NCI-H146 (cell line): ENCODE measurements at regions not wholly inside any gene's neighbourhood (a gene's known extent, or its start where the extent isn't known, plus 50 kb on each side); places are given as distances from the start of the nearest gene placed in this dataset.
"Not testable (repeated sequence)": the region's sequence is repeated elsewhere in the genome, so short reads cannot be mapped to it uniquely, and the experiment has no call there.

Source experiments
- DNase-seq: peaks from one replicate; lab custom pipeline; 2025; lab: John Stamatoyannopoulos, UW

DNA sequence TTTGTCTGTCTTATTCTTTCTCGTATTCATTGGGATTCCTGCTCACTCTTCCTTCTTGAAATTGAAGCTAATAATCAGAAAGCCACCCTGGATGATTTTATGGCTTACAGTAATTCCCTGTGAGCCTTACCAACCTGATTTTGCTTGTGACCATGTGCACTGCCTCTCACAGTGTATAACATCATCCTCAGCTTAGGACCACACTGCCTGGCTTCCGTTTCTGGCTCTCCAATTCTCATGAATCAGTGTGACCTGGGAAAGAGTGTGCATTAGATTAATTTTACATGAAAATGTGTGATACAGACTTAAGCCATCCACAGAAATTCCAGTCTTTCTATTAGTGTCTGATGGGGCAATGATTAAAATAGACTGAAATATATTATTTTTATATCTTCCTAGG is 126.8 kb upstream of the DMRT1 start:
- no peak for DNase-seq

DNA sequence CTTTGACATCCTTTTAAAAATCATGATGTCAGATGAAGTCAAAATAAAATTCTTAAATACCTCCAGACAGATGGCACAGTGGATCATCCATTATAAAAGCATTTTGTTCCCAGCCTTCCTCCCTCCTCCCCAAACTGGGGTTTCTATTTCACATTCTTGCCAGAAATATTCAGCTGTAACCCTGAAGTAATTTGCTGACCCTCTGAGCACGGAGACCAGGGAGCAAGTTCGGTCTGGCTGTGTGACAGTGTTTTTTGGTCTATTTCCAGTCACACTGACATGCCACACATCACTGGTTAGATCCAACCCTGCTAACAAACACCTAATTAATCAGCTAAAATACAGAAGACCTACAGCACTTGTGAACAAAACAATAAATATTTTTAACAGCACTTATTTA is 126.2 kb upstream of the DMRT1 start:
- no peak for DNase-seq

DNA sequence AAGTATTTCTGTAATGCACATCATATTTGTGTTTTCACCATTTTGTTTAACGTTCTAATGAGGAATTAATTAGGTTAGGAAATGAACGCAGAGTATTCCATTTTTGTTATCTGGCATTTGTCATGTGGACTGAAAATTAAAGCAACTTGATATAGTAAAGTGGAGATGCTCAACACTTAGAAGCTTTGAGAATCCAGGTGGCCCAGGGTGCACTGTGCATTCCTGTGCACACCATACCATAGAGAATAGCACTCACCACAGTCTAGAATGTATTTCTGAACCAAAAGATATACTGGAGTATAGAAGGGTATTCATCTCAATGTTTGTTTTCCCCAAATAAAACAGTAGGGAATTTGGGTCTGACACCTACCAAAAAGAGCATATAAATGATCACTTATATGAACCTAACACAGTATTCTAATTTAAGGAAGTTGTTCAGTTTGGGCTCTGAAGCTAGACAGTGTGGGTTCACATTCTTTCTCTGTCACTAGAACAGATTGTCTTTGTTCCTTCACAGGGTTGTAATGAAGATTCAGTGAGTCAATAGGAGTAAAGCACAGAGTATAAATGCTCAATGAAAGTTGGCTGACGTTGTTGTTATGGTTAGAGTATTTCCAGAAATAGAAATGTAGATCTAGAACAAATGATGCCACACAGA is 125.6 kb upstream of the DMRT1 start:
- DNase-seq = no peak

DNA sequence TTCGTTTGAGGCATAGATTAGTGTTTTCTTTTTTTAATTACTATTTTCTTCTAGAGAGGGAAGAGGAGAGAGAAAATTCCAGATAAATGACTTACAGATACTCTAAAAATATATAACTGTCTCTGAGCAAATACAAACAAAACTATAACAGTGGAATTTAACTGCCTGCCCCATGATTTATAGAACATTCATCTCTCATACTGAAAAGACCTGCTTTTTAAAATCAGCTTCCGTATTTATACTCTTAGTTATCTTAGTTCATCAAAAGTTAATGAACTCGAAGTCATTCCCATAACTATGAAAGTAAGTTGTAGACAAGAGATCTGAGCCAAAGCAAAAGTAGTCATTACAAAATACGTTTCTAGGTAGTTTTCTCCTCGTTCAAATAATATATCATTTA is 123.8 kb upstream of the DMRT1 start:
- DNase-seq = no peak

DNA sequence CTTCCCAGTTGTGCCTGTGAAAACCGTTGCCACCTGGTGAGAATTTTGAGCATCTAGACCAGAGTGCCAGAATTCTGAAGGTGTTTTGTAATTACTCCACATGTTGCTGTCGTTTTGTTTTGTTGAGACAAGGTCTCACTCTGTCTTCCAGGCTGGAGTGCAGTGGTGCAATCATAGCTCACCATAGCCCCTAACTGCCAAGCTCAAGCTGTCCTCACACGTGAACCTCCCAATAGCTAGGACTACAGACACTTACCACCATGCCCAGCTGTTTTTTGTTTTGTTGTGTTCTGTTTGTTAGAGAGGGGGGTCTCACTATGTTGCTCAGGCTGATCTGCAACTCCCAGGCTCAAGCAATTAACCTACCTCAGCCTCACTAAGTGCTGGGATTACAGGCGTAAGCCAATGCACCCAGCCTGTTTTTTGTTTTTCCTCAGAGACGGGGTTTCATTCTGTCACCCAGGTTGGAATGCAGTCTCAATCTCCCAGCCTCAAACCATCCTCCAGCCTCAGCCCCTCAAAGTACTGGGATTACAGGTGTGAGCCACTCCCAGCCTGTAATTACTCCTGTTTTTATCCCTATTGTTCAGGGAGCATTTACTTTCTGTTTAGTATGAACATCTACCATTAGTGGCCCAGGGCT is 121.1 kb upstream of the DMRT1 start:
- no peak for DNase-seq

DNA sequence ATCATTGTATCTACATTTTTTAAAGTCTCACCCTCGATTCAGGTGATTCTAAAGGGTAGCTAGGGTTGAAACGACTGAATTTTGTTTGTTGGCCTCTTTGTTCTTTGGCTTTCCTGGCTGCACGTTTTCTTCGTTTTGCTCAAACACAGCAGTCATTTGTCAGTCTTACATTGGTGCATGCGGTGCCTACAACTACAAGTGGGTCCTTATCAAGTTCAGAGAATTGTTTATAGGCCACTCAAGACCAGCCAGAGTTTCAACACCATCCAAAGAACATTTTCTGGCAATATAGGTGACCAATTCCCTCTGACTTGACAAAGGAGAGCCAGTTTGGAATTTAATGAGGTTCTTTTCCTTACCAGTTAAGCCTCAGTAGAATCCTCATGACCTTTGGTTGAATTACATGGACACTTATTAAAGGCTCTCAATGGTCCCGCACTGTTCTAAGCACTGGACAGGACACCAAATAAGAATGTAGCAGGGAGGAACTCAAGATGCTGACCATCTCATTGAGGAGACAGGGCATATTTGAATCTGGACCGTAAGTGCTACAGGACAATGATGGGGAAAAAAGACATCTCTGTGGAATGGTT is 119.0 kb upstream of the DMRT1 start:
- DNase-seq = no peak

DNA sequence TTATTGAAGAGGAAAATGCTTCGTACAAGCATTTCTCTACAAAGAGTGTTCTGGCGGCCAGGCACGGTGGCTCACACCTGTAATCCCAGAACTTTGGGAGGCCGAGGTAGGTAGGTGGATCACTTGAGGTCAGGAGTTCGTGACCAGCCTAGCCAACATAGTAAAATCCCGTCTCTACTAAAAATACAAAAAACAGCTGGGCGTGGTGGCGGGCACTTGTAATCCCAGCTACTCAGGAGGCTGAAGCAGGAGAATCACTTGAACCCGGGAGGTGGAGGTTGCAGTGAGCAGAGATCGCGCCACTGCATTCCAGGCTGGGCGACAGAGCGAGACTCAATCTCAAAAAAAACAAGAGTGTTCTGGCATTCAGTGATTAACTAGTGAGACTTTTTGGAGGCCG is 117.0 kb upstream of the DMRT1 start:
- not testable (repeated sequence) for DNase-seq

DNA sequence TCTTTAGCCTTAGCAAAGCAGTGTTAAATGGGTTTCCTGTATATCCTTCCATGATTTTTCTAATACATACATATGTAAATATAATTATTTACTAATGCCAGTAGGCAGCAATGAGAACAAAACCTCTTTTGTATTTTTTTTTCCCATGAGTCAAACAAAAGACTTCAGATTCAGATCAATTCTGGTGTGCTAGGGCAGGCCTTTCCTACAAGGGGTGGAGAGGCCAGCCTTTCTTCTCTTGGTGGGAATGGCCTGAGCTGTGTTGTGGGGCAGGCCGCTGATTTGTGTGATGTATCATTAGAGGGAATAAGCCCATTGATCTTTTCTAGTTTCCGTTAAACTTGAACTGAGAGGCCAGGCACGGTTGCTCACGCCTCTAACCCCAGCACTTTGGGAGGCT is 115.5 kb upstream of the DMRT1 start:
- no peak for DNase-seq

DNA sequence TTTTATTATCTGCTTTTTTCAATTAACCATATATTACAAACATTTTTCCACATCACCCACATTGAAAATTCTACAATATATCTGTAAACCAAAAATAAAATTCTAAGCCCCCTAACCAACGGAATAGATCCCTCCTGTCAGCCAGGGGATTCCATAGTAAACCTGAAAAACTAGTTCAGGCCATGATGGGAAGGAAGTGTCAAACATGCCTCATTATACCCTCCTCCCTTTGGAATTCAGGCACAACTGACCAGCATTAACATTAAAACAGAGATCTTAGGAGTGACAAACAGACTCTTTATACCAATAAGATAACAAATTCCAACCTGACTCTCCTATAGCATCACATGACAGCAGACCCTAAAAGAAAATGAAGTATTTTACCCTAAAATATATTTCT is 113.7 kb upstream of the DMRT1 start:
- DNase-seq = no peak

DNA sequence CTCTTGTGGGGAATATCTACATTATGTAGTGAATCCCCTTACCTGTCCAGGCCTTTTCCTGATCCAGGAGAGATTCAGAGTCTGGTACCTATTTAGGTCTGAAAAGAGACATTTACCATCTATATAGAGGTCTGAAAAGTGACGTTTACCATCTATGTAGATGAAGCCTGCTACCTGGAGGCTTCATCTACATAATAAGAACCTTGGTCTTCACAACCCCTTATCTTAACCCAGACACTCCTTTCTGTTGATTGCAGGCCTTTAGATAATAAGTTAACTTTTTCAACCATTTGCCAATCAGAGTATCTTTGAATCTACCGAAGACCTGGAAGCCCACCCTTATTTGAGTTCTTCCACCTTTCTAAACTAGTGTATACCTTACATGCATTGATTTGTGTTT is 113.0 kb upstream of the DMRT1 start:
- DNase-seq = no peak

DNA sequence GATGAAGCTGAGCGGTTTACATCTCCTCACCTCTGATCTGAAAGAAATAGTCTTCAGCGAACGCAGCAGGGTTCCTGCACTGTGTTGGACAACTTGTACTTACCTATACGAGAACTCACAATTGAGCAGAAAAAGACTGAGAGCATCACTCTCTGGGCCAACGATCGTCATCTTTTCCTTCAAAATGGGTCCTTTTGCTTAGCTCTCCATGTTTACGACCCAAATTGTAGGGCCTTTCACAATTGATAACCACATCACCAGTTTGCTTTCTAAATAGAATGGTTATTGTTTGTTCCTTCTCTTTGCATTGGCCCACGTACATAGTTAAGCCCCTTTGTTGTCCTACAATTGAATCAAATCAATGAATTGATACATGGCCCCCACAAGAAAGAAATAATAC is 110.0 kb upstream of the DMRT1 start:
- no peak for DNase-seq

DNA sequence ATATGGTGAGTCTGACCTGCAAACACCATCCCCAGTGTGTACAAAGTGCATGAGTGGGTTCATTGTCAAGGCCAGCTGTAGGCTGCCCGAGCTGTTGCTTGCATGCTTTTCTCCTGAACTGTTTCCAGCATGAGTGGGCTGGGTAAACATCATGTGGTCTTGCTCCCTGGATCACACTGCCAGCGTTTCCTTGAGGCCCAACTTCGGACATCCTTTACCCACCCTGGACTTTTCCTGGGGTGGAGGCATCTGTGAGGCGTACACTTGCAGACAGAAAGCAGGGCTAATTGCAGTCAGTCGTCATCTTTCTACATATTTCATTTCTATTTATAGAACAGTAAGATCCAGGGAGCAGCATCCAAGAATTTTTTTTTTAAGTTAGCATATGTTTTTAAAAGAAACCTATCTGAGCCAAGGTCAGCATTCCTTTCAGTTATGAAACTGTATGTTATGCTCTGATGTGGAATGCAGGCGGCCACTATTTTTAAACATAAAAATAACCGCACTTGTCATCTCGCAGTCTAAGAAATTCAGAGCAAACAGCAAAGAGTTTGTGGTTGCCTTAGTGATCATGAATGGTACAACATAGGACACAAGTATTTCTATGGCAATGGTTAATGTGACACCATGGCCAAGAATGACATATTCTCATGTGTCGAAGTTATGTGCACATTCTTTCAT is 106.5 kb upstream of the DMRT1 start:
- no peak for DNase-seq

DNA sequence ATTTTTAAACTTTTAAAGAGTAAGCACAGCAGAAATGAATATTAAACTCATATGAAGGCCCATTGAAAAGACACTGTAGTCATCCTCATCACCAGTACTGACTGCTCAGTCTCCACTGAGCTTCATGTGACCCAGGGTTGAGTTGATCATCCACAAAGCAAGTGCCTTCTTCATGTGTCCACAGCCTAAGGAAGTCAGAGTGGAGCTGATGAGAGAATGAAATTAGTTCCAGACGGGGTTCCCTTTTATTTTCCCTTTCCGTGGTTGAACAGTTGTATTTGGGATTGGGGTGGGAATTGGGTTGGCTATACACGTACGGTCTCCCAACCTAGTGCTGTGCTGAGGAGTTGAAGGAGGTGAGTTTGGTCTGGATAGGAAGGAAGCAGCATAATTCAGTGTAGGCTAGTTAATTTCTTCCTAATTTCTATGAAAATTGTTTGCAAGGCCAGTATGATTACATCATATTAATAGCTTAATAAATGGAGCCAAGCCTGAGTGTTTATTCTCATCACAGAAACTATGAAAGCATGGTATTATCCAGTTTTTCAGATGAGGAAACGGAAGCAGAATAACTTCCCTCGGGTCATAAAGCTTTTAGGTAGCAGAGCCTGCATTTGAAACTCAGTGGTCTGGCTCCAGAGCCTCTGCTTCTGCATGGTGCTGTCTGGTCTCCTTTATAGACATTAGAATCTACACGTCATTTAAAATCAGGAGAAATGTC is 103.9 kb upstream of the DMRT1 start:
- DNase-seq = no peak

DNA sequence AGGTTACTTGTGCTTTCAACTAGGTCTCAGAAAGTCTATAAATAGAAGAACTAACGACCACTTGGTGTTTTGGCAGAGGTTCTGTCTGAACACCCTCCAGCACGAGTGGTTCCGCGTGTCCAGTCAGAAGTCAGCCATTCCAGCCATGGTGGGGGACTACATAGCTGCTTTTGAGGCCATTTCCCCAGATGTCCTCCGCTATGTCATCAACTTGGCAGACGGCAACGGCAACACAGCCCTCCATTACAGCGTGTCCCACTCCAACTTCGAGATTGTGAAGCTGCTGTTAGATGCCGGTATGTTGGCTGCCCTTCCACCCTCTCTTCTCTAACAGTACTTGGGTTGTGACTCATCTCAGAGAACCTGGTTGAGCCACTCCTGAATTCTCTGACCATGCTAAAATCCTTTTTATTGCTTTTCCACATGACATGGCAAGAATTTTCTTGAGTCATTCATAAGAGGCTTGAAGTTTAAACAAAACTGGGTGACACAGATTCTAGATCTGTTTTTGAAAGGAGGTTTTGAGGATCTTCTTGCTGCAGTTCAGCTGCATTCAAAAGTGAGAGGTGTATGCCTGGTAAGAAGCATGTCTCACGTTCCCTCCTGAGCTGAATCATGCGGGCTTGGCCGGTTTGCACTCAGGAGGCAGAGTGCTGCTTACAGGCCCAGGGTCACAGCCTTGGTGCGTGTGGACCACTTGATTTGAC is 103.1 kb upstream of the DMRT1 start:
- DNase-seq = no peak

DNA sequence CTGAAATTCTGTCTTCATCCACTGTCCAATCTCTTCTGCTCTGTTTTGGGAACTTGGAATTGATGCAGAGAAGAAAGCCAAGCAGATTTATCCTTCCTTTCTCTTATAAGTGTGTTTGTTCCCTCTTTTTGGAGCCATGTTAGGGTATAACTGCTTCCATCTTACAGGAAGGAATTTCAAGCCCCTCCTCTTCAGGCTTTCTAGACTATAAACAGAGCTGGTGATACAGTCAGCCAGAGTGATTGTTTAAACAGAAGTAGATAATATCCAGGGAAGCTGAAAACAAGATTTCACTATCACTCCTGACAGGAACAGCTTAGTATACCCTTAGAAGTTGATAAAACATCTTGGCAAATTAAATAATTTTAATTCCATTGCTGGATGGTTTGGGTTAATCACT is 102.1 kb upstream of the DMRT1 start:
- DNase-seq = no peak

DNA sequence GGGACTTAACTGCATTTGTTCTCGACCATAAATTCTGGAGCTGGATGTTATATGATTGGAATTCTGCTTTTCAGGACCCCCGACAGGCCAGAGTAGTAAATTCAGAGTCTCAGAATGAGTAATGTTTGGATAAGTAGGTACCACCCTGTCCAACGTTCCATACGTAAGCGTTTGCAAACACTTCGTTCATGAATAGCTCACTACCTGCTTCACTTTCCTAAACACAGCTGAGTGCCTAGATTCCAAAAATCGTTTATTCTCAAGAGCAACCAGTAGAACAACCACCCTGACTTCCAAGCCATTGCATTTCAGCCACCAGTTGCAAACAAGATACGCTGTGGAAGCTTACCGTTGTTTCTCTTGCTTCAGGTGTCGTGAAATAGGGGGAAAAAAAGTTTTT is 101.3 kb upstream of the DMRT1 start:
- DNase-seq = no peak

DNA sequence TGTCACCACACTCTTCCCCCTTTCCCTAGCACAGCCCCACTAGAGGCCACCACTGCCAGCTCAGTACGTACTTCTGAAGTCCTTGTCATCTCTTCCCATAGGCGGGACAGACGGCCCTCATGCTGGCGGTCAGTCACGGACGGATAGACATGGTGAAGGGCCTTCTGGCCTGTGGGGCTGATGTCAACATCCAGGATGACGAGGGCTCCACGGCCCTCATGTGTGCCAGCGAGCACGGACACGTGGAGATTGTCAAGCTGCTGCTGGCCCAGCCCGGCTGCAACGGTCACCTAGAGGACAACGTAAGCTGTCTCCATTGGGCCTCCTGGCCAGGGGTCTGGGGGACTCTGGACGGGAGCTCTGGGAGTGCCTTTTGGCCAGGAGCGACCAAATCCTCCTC is 99.4 kb upstream of the DMRT1 start:
- no peak for DNase-seq

DNA sequence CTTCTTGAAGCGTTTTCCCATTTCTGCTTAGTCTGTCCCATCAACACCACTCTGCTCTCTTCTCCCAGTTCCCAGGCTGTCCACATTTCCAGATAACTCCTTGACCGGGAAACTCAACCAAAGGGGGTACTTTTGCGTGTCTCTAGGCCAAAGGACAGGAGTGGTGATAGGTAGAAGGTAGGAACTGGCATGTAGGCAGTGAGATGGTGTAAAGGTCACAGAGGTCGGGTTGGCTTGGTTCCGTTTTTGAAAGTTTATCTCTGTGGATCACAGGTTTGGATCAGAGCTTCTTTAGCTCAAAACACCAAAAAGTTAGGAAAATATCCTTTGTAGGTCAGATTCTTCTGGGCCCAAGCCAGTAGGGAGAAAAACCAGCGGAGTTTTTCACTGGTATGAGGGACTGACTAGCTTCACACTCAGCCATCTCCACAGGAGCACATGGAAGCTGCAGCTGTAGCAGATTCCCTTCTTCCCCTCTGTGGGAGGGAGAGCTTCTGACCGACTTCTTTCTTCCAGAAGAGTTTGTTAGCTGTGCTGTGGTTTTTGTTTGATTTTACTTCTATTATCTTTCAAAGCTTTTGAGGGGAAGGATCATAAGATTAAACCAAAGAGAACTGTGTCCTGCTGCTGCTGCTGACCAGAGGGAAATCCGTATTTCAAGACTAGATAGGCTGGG is 98.4 kb upstream of the DMRT1 start:
- no peak for DNase-seq

DNA sequence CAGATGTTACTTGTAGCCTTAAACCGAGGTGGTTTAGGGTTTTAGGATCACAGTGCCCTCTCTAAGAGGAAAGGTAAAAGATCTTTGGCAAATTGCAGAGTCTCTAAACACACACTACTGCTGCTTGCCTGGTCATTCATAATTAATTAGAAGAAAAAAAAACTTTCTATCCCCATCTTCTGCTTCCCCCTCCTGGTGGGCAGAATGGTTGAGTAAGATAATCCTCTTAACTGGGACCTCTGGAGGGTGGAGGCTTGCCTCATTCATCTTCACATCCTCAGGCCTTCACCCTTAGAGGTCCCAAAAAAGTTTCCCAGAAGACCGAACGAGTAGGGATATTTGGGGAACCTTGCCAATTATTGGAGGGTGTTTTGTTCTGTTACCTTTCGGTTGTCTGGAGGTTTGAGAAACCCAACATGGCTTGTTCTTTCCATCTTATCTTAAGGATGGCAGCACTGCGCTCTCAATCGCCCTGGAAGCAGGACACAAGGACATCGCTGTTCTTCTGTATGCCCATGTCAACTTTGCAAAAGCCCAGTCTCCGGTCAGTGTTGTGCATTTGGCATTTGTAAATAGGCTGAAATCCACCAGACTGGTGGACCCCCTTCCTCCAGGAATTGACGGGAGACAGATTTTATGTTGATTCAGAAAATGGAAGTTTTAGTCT is 97.3 kb upstream of the DMRT1 start:
- DNase-seq = no peak

DNA sequence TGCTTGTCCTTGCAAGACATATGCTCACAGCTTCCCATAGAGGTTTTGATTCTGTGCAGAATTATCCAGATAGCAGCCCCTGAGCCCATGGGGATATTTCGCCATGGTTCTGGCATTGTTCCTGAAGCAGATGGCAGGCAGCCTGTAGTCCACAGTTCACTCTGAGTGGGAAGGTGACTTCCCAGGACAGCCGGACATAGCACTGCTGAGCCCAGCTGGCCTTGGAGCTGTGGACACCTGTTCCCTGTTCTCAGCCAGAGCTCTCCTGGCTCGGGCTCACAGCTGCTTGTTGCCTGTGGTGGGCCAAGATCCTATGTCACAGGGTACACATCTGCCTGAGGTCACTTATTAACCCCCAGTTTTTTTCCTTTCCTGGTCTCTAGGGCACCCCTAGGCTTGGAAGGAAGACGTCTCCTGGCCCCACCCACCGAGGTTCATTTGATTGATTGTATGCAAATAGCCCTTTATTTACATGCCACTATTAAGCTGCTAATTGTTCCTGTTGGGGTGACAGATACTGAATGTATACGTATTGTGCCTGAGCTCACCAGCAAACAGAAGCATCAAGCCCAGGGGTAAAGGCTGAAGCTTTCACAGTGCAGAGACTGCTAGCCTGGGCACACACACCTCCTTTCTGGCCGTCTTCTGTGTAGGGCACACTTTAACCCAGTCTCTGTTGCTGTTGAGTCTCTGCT is 96.6 kb upstream of the DMRT1 start:
- DNase-seq = no peak
